Muscle of arm (tissue), 1 donor: ENCODE measurements at regions not wholly inside any gene's neighbourhood (a gene's known extent, or its start where the extent isn't known, plus 50 kb on each side); places are given as distances from the start of the nearest gene placed in this dataset.

Experiments used
- DNase-seq: peaks from one replicate; pipeline ENCODE4 v3.0.0-alpha.2; 2013

DNA sequence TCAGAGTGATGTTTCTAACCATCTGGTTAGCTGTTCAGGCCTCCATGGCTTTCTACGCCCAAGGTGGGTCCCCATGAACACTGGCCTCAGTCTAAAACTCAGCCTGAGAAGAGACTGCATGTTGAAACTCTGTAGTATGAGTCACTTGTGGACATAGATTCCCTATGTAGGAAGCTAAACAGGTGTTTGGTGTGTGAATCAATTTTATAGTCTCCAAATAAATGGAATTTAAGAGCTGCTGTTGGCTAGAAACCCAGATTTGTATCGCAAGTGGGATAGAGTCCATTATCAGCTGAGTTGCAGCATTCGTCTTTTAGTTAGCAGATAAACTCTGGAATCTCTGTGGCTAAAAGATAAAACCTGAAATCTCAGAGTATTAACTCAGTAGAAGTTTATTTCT lies 131.4 kb downstream of the KCNS3 start:
- DNase-seq: no peak

DNA sequence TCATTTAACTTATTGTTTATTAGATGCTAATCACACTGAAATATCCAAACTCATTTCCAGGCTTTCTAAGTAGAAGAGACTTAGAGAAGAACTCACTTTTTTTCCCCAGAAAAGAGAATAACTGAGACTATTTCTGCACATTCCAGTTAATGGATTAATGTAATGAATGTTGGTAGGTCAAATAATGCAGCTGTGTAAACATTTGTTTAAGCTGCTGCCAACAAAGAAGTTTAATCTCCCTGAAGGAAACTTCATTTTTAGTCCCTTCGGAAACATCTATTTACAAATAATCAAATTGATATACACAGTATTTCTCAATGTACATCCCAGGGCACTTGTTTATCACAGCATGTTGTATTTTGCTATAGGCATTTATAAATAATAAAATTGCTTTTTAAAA lies 126.9 kb downstream of the KCNS3 start:
- DNase-seq: no peak

DNA sequence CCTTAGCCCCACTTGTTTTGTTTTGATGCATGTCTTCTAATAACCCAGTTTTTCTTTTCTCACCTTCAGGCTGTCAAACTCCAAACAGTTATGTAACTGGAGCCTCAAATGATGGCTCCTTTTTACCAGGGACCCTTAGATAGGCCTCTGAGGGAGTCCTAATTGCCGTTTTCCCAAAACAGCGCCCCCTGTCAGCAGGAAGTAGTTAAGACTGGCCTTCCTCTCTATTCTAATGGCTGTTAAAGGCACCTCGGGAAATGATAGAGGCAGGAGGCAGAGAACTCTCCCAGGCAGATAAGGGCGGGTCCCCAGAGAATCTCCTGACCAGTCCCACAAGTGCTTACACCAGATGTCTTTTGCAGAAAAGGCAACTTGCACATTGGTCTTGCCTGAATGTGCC lies 123.2 kb downstream of the KCNS3 start:
- DNase-seq: no peak

DNA sequence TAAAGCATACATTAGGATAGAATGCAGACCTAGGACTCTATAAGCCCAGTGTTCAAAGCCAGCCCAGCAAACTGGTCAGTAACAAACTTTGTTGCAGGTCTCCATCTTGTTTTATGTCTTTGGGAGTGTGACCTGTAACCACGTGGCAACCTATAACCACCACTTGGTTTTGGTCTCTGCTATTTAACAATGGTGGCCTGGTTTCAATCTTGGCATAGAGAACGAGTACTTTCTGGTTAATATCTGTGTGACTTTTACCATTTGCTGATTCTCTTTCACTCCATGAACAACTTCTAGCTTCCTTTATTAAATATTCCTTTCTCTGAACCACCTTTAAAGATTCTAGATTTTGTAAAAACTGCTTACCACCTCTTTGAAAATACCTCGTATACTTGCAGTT lies 118.5 kb downstream of the KCNS3 start:
- no peak for DNase-seq

DNA sequence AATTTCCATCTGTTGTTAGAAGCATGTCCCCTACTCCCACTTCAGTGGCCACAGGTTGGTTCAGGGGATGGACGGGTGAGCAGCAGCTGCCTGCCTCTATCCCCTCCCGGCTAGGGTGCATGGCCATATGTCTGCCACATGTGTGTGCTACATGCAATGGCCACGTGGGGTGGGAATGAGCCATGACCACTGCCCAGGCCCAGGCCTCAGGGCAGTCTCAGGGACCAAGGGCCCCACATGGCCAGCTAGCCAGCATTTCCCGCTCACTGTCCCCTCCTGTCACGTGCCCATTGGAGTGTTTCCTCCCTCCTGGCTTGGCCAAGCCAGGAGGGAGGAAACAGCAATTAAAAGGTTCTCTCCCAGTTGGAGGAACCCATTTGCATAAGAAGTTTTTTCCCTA lies 117.1 kb downstream of the KCNS3 start:
- DNase-seq: no peak
